Endothelial cell of umbilical vein (primary cell): ENCODE measurements at regions not wholly inside any gene's neighbourhood (a gene's known extent, or its start where the extent isn't known, plus 50 kb on each side); places are given as distances from the start of the nearest gene placed in this dataset.

ENCODE experiments used
- CTCF ChIP-seq, 2 donors: IDR thresholded peaks; 1 replicate in 1 of 2; 2 replicates in 1 of 2; pipeline ENCODE4 v1.5.1; 2011; ENCODE audit warnings: low read length in 2 of 2, mild to moderate bottlenecking in 2 of 2, moderate library complexity in 2 of 2, control low read depth in 1 of 2, inconsistent platforms in 1 of 2, low read depth in 1 of 2; ENCODE audit not compliant: insufficient read depth in 1 of 2; ENCODE audit errors: extremely low read depth in 1 of 2
- MAX ChIP-seq: IDR thresholded peaks from 2 replicates; pipeline ENCODE4 v1.6.1; 2011; ENCODE audit not compliant: insufficient read depth, insufficient read length
- POLR2A ChIP-seq: IDR thresholded peaks from 2 replicates; pipeline ENCODE4 v1.6.1; 2012; ENCODE audit warnings: low read depth, mild to moderate bottlenecking, control low read depth, low read length

- no peak for TF ChIP-seq CTCF (IDR thresholded peaks at IDR 0.05; ENCODE audit: extremely low read depth in 1 of 2, insufficient read depth in 1 of 2, low read depth in 1 of 2, low read length in 2 of 2)
- no peak for TF ChIP-seq POLR2A
- TF ChIP-seq MAX = no peak
Observed at GRCh38 chr12:58621126-58621525, 299.2 kb downstream of the LRIG3 start.
